ENCODE measurements at regions not wholly inside any gene's neighbourhood (a gene's known extent, or its start where the extent isn't known, plus 50 kb on each side); places are given as distances from the start of the nearest gene placed in this dataset.
"Not testable (repeated sequence)": the region's sequence is repeated elsewhere in the genome, so short reads cannot be mapped to it uniquely, and the experiment has no call there.

- no peak for DNase-seq (ENCODE audit: low read depth, low spot score)
Measured at GRCh38 chr6:144681334-144681733, 396.2 kb downstream of the UTRN start.

DNA sequence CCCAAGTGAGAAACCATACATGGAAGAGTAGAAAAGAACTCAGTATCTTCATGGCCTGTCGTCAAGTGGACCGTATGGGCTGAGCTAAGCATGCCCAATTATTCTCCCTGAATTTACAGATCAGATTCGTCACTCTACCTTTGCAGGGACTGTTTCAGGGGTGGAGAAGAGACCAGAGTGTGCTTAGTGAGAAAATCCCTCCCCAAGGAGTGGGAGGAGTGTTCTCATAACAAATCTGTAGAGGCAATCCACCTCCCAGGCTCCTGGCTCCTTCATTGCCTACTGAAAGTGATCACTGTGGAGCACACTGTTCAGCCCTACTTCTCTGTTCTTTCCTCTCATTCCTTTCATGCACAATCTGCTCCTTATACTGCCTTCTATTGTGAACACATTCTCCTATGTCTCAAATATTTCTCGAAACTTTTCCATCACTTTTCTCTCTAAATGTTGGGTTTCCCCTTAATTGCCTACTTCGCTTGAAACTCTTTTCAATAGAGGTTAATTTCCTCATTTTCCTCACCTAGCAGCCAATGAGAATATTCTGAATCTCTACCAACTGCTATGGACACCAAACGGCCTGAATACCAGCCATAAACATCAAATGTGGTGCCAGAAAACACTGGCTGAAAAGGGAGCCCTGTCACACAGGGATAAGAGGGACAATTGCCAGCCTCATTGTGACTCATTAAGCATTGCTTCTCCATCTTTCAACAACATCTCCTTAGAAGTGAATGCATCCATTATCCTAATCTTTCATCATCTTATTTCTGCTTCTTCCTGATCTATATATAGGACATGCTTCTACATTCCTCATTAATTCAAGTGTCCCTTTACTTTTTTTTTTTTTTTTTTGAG, 398.3 kb downstream of the UTRN start:
- no peak for DNase-seq (ENCODE audit: low read depth, low spot score)

GRCh38 chr6:144688713-144689112, 403.6 kb downstream of the UTRN start:
- no peak for DNase-seq (ENCODE audit: low read depth, low spot score)

DNA sequence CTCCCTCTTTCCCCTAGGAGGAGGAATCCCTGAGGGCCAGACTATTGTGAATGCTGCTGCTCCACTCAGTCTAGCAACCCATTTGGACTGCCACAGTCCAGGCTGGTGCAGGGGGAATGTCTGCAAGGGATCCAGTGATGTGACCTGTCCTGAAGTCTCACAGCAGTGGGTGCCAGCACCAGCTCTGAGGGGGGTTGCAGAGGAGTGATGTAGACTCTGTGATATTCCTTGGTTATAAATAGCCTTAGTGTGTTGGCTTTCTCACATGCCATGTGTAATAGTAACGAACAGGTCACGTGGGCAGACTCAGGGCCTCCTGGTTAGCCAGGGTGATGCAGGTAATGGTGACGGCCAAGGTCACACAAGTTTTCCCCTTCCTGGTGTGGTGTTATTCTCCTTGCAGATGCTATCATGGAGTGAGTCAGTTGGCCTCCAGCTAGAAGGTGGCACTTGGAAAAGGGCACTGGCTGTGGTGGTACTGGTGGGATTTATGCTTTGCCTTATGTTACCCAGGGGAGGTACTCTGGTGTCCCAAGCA, 404.4 kb downstream of the UTRN start:
- DNase-seq (ENCODE audit: low read depth, low spot score): no peak

- no peak for DNase-seq (ENCODE audit: low read depth, low spot score)
Measured at GRCh38 chr6:144690133-144690532, 405.0 kb downstream of the UTRN start.

DNA sequence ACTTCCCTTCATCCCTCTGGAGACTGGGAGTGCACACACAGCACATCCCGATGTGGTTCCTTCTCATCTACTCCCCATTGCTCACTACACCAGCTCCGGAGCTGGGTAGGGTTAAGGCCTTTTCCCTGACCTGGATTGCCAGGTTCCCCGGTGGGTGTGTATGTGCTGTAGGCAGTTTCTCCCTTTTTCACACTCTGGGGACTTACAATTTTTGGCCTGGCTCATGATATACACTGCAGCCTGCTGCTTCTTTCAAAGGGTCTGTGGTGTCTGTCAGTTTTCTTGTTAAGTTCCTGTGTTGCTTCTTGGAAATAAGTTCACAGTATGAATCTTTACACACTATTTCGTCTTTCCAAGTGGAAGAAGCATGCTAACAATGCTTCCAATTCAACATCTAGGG, 405.5 kb downstream of the UTRN start:
- no peak for DNase-seq (ENCODE audit: low read depth, low spot score)

DNA sequence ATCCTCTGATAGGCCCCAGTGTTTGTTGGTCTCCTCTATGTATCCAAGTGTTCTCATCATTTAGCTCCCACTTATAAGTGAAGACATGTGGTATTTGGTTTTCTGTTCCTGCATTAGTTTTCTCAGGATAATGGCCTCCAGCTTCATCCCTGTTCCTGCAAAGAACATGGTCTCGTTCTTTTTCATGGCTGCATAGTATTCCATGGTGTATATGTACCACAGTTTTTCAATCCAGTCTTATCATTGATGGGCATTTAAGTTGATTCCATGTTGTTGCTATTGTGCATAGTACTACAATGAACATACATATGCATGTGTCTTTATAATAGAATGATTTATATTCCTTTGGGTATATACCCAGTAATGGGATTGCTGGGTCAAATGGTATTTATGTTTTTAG, 406.9 kb downstream of the UTRN start:
- DNase-seq (ENCODE audit: low read depth, low spot score): not testable (repeated sequence)

GRCh38 chr6:144695858-144696533, 410.9 kb downstream of the UTRN start:
- no peak for DNase-seq (ENCODE audit: low read depth, low spot score)

- DNase-seq (ENCODE audit: low read depth, low spot score): no peak
Measured at GRCh38 chr6:144696610-144697368, 411.7 kb downstream of the UTRN start.

DNA sequence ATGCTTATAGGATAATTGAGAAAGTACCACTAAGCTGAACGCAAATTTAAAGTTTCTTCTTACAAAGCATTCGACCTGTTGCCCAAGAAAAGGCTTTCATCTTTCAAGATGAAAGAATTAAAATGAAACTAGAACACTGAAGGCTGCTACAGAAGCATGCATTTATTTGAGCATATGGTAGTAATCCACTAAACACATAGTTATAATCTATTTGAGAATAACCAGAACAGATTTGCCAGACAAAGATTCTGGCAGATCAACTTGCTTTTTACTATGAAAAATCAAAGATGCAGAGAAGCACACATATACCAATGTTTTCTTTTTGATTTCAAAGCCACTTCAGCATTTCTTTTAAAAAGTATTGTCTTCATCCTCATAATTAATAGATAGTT, 412.2 kb downstream of the UTRN start:
- no peak for DNase-seq (ENCODE audit: low read depth, low spot score)

DNA sequence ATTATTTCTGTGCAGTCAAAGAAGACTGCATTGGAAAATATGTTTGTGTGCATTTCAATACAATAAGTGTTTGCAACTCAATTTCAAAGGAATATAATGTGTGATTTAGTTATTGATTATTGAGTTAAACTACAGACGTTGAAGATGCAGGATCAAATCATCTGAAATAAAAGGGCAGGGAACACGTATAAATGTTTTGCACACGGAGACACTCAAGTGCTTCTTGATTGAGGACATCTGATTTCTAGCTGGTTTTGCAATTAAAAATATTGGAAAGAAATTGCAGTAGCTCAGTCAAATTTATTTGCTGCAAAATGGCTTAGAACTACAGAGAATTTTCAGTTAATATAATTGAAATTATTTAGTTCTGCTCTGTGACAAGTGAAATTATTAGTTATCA, 412.7 kb downstream of the UTRN start:
- DNase-seq (ENCODE audit: low read depth, low spot score): no peak

DNA sequence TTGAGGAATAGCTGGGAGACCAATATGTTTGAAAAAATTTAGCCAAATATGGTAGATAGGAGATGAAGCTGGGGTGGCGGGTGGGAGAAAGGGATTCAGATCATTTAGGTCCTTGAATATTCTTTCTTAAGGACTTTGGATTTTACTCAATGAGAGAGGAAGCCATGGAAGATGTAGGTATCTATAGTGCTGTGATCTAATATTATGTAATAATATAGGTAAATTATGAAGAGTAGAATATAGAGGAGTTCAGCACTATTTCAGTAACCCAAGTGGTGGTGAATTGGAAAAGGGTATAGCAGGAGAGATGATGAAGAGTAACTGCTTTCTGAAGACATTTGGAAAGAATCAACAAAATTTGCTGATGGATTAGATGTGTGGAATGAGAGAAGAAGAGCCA, 417.6 kb downstream of the UTRN start:
- no peak for DNase-seq (ENCODE audit: low read depth, low spot score)

DNA sequence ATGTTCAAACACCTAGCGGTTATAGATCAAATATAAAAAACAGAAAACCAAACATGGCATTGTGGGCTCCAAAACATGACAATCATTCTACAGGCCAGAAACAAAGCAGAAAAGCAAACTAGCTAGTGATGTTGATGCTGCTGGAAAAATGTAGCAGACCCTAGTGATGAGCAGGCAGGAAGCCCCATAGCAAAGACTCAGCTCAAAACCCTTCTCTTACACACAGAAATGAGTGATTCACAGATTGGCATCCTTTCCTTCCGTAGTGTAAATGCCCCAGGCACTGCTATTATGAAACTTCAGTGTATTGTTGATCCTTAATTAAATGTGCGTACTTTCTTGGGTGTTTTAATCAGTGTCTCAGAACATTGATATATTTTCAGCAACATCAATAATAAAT, 425.1 kb downstream of the UTRN start:
- DNase-seq (ENCODE audit: low read depth, low spot score): no peak

DNA sequence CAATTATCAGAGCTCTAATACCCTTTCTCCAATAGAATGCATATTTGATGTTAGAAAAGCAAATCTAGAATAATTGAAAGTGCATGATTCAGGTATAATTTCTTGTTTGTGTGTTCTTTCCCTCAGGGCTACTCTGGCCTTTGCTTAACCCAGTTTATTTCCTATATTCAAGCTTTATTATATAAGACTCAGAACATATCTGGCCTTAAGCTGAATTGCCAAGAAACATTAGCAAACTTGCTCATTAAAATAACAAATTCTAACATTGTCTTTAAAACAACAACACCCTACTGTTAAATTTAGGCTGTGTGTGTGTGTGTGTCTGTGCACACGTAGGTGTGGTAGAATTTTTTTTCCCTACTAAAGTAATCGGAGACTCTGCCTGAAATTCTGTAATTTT, 426.5 kb downstream of the UTRN start:
- DNase-seq (ENCODE audit: low read depth, low spot score): no peak

DNA sequence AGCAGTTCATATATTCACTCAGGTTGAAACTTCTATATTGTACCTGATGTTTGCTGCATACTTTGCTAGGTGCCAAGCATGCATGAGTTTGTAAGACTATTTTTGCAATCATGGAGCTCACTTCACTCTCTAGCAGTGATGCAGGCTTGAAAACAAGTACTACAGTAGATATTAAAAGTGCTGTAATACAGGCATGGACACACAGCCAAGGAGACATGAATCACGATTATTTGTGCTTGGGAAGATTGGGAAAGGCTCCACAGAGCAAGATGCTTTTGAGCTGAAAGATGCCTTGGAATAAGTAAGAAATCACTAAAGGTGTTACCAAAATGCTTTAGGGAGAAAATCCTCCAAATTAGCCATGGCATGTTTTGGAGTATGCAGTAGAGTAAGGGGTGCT, 427.4 kb downstream of the UTRN start:
- no peak for DNase-seq (ENCODE audit: low read depth, low spot score)

DNA sequence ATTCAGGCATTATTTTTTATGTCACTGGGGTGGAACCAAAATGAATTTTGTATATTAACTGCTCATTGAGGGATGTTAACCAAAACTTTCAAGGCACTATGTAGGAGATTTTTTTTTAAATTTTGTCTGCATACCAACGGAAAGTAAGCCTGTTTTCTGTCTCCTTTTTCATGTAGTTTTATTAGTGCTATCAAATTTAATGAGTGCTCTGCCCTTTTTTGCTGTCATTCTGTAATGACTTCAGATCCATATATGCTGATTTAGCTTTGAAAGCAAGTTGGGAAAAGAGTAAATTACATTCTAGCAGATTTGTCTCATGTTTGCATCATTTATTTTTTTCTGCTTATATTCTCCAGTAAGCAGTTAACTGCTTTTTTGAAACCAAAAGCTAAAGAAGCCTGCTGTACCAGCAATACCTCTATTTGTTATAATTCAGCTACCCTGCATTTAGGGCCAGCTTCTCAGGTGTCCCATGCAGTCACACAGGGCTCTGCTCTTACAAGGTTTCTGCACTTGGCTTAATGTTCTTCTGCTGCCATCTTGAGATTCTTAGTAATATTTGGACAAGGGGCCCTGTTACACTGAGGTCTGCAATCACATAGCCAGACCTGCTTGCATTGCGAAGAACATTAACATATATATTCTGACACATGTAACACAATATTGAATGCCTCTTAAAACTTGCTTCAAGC, 429.0 kb downstream of the UTRN start:
- no peak for DNase-seq (ENCODE audit: low read depth, low spot score)

DNA sequence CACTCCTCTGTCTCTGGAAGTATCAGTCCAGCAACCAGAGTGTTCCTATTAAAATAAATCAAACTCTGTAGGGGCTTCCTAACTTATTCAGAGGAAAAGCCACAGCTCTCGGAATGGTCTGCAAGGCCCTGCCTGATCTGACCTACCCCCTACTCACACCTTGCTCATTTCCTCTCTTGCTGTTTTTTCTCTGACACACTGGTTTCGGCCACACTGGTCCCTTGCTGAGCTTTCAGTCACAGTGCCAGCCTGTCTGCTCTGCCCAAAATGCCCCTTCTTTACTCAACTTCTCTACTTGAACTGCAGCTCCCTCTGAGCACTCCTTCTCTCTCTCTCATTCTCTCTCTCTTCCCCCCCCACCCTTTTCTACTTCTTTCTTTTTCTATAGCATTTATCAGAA, 430.2 kb downstream of the UTRN start:
- DNase-seq (ENCODE audit: low read depth, low spot score): no peak

GRCh38 chr6:144718431-144718830, 433.3 kb downstream of the UTRN start:
- no peak for DNase-seq (ENCODE audit: low read depth, low spot score)

DNA sequence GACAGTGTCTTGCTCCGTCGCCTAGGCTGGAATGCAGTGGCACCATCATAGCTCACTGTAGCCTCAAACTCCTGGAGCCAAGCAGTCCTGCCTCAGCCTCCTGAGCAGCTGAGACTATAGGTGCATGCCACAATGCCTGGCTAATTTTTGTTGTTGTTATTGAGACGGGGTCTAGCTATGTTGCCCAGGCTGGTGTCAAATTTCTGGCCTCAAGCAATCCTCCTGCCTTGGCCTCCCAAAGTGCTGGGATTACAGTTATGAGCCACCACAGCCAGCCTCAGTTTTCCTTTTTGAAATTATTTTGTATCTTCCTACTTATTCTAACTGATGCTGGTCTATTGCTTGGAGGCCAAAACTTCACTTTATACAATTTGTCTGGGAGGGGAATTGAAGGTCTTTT, 436.1 kb downstream of the UTRN start:
- no peak for DNase-seq (ENCODE audit: low read depth, low spot score)

DNA sequence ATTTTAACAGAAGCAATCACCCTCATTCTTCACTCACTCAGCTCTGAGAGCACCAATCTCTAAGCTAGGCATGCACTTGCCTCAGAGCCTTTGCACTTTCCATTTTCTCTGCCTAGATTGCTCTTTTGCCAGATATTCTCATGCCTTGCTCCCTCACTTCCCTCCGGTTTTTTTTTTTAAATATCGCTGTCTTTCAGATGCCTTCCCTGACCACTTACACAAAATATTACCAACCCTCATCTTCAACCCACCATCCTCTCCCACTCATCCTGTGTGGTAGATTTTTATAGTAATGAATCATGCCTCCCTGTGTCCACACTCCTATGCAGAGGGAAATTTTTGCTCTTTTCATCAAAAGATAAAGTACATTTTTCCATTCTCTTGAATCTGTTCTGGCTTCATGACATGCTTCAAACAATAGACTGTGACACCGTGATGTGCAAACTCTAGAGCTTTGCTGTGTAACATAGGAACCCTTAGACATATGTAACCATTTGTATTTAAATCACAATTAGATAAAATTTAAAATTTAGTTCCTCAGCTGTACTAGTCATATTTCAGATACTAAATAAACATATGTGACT, 437.1 kb downstream of the UTRN start:
- no peak for DNase-seq (ENCODE audit: low read depth, low spot score)

DNA sequence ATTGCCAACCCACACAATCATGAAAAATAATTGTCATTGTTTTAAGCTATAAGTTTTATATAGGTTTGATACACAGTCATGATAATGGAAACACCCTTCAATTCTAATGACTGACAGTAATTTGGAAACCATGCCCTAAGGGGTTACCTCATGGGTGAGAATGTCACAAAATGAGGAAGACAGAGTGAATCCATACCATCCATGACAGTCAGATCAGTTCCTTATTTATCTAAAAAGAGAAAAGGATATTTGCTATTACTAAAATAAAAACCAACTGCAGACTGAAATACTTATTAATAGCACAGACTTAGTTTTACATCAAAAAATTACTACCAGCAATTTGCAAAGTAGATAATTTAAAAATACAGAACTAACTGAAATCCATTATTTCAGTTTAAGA, 437.8 kb downstream of the UTRN start:
- no peak for DNase-seq (ENCODE audit: low read depth, low spot score)

Data from smooth muscle cell of the brain vasculature (primary cell).